Suprapubic skin (tissue), 4 donors: ENCODE measurements at regions not wholly inside any gene's neighbourhood (a gene's known extent, or its start where the extent isn't known, plus 50 kb on each side); places are given as distances from the start of the nearest gene placed in this dataset.

Experiments
- CTCF ChIP-seq, 2 donors: fragments of 200-600 bp in 1 of 2; fragments of 450-650 bp in 1 of 2; sonication (generic) in 1 of 2; IDR thresholded peaks; one replicate each; pipeline ENCODE4 v1.5.1; 2016 to 2019; ENCODE audit warnings: antibody characterized with exemption in 2 of 2, mild to moderate bottlenecking in 1 of 2, moderate library complexity in 1 of 2
- EP300 ChIP-seq: sonication (generic); formaldehyde crosslinking; IDR thresholded peaks from one replicate; pipeline ENCODE4 v1.6.1; 2017; ENCODE audit warnings: antibody characterized with exemption
- POLR2A ChIP-seq, 2 donors: fragments of 450-650 bp; IDR thresholded peaks; one replicate each; pipeline ENCODE4 v1.6.1; 2017; ENCODE audit warnings: antibody characterized with exemption in 2 of 2, mild to moderate bottlenecking in 2 of 2, moderate library complexity in 2 of 2
- POLR2AphosphoS5 ChIP-seq, 3 donors: sonication (generic); formaldehyde crosslinking; IDR thresholded peaks; one replicate each; pipeline ENCODE4 v1.6.1; 2017; ENCODE audit warnings: antibody characterized with exemption in 3 of 3

DNA sequence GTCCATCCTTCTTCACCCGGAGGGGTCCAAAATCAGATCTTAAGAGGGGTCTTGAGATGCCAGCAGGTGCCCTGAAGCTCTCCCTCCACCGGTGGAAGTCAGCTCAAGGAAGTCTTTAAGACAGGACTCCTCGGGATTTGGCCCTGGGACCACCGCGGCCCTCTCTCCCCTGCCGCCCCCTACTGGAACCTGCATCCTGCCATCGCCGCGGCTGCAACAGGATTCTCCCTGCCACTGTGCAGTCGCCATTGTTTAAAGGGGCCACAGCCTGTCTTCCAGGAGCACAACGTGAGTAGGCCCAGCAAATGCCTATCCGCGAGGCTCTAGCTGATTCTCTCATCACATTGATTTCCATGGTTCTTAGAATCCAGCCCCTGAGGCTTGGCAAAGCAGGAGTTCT lies 324.3 kb downstream of the ZNF716 start:
- no peak for TF ChIP-seq CTCF (IDR thresholded peaks at IDR 0.05)
- TF ChIP-seq POLR2A (IDR thresholded peaks at IDR 0.05) = no peak
- no peak for TF ChIP-seq POLR2AphosphoS5 (IDR thresholded peaks at IDR 0.05)
- no peak for TF ChIP-seq EP300
